HG02623 (cell line): ENCODE measurements at regions not wholly inside any gene's neighbourhood (a gene's known extent, or its start where the extent isn't known, plus 50 kb on each side); places are given as distances from the start of the nearest gene placed in this dataset.
"Not testable (repeated sequence)": the region's sequence is repeated elsewhere in the genome, so short reads cannot be mapped to it uniquely, and the experiment has no call there.

ENCODE experiments used
- ATAC-seq: cut with Tn5 transposase; IDR thresholded peaks from one replicate; pipeline ENCODE4 v1.9.1; 2021; ENCODE audit warnings: moderate library complexity; ENCODE audit not compliant: unreplicated experiment

DNA sequence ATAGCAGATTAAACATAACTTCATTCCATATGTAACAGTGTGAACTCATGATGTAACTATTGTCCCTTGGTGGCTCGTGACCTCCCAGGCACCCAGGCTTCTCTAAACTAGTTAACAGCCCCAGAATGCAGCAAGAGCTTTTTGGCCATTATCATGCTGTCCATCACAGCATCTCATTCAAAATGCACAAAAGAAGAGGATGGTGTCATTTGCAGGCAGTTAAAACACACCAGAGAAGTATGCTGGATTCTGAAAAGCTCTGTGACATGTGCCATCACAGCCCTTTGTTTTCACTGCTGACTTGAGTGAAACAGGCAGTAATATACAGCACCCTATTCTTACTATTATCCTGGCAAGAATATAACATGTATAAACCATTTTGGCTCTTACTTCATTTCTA is 117.6 kb upstream of the CHMP2B start:
- no peak for ATAC-seq

GRCh38 chr3:87101861-87102625 is 111.1 kb upstream of the VGLL3 start:
- ATAC-seq = no peak

- not testable (repeated sequence) for ATAC-seq
Observed at GRCh38 chr3:87097733-87098132, 106.8 kb upstream of the VGLL3 start.

- ATAC-seq = no peak
Observed at GRCh38 chr3:87090631-87091030, 99.7 kb upstream of the VGLL3 start.

- peak; percentile 56 for ATAC-seq
Observed at GRCh38 chr3:87088993-87089841, 98.3 kb upstream of the VGLL3 start.

DNA sequence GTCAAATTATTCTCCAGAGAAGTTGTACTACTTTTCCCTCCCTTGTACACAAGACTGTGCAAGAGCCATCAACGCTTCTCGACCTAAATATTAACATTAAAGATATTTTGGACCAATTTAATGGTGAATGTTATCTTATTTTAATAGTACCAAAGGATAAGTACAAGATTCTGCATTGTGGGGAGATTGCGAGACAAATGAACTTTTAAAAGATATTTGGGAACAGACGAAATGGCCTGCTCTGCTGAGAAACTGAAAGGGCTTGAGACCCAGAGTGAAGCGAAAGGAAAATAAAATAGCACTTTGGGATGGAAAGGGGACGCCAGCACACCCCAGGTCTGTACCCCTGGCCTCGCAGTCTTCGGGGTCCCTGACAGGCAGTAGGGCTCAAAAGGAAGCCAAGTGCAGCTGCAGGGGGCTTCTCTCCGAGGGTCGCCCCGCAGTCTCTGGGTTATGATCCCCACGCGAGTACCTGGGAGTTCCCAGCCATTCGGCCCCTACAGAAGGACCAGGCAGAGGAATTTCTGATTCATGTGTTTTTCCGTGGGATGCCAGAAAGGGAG is 97.6 kb upstream of the VGLL3 start:
- ATAC-seq = peak; percentile 9

GRCh38 chr3:87084868-87085267 is 93.9 kb upstream of the VGLL3 start:
- no peak for ATAC-seq

GRCh38 chr3:87082796-87083440 is 92.0 kb upstream of the VGLL3 start:
- peak; percentile 78 for ATAC-seq

DNA sequence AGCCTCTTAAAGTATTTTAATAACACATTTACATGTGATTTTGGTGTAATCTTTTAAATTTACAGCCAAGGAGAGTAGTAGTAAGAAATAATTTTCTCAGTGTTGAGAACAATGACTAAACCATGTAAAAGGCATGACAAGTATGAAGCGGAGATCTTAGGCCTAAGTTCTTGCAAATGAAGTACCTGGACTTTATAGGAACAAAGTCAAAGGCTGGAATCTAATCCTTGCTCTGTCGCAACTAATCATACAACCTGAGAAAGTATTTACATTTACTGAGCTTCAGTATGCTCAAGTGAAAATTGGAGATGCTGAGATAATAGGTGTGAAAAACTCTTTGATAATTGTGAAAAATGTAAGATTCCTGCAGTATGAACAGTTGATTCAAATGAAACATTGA is 86.4 kb upstream of the VGLL3 start:
- ATAC-seq = no peak

- no peak for ATAC-seq
Observed at GRCh38 chr3:87076946-87077345, 86.0 kb upstream of the VGLL3 start.

DNA sequence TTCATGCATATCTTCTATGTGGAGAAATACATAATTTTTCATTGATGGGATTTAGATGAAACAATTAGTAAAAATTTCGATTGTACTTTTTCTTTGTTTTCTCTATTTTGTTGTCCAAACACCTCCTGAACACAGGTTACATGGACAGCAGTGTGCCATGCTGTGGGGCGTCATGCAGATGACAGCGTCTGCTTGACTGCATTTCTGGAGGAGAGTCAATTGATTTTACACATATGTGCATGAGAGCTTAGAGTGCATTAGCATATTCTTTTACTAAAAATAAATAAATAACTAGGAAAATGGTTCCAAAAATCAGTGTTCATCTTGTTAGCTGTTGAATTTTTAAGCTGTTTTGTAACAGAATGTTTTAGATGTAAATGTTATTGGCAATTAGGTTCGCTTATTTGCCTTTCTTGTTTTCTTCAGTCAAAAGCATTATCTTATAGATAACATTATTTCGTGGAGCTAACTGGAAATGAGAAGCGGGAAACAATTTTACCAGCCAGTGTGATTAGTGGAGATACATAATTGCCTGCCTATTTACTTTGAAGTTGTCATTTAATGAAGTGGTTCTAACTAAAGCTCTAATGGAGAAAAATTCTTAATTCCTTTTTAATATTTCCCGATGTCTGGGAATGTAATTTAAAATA is 82.7 kb upstream of the VGLL3 start:
- no peak for ATAC-seq

- ATAC-seq = no peak
Observed at GRCh38 chr3:87072446-87072845, 81.5 kb upstream of the VGLL3 start.

DNA sequence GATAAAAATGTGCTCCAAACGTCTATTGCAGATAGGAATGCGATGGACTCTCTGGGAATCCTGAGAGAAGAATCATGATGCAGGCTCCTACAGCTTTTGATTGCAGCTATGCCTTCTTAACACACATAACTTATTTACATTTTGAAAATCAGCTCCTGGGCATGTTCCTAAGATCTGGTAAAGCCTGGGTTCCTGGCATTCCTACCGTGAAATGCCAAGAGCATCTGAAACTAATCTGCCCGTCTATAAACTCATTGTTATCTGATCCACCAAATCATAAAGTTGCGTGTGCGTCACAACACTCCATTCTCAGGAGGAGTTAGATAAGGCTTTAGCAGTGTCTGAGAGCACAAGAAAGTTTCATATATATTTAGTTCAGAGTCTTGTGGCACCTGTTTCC is 79.0 kb upstream of the VGLL3 start:
- ATAC-seq = no peak

DNA sequence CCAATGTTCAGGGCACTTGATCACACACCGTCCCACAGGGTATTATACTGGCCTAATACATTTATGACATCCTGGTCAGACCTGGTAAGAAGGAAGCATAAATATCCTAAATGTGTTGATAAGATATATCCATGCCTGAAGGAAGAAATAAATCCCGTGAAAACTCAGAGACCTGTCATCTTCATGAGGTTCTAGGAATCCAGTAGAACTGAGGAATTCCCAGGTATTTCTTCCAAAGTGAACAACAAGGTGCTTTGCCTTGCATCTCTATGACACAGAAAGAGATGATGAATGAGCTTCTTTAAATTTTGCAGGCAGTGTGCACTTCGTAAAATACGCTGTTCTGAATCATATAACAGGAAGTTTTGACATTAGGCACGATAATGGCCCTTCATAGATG is 78.1 kb upstream of the VGLL3 start:
- no peak for ATAC-seq

DNA sequence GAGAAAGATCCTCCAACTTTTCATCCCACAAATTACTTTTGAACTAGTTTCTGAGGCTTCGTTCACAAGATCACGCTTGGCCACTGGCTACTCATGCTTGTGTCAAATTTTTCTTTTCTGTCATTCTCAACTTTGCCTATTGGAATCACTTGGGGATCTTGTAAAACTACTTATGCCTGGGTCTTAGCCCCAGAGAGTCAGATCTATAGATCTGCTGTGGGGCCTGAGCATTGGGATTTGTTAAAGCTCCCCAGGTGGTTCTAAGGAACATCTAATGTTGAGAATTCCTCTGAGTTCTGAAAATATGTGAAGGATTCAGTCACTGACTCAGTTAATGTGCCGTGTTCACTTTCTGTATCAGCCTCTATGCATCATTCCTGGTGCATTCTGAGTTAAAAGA is 71.7 kb upstream of the VGLL3 start:
- no peak for ATAC-seq

- ATAC-seq = no peak
Observed at GRCh38 chr3:87057474-87057873, 66.5 kb upstream of the VGLL3 start.

GRCh38 chr3:87053553-87053952 is 62.6 kb upstream of the VGLL3 start:
- no peak for ATAC-seq

GRCh38 chr3:87052499-87053260 is 61.7 kb upstream of the VGLL3 start:
- ATAC-seq = no peak

GRCh38 chr3:87047852-87048251 is 56.9 kb upstream of the VGLL3 start:
- no peak for ATAC-seq

DNA sequence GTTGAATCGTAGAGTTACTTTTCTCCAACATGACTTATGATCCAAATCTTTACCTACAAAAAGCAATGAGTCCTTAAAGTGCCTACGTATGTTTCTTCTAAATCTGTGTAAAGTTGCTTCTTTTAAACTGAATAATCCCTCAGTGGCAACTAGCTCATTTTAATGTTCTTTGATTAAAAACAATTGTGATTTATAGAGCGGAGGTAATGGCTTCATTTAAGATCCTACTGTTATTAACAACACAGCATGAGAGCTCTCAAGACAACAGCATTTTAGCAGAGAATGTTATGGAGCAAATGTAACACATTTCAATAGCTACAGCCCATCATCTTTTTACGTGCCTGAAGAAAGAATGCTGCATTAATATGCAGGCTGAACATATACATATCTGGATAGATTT is 55.3 kb upstream of the VGLL3 start:
- ATAC-seq = no peak
